ENCODE measurements at regions not wholly inside any gene's neighbourhood (a gene's known extent, or its start where the extent isn't known, plus 50 kb on each side); places are given as distances from the start of the nearest gene placed in this dataset.

GRCh38 chr6:129774697-129775447 lies 64.9 kb upstream of the ARHGAP18 start (continued):
- TF ChIP-seq, protein P1, sequence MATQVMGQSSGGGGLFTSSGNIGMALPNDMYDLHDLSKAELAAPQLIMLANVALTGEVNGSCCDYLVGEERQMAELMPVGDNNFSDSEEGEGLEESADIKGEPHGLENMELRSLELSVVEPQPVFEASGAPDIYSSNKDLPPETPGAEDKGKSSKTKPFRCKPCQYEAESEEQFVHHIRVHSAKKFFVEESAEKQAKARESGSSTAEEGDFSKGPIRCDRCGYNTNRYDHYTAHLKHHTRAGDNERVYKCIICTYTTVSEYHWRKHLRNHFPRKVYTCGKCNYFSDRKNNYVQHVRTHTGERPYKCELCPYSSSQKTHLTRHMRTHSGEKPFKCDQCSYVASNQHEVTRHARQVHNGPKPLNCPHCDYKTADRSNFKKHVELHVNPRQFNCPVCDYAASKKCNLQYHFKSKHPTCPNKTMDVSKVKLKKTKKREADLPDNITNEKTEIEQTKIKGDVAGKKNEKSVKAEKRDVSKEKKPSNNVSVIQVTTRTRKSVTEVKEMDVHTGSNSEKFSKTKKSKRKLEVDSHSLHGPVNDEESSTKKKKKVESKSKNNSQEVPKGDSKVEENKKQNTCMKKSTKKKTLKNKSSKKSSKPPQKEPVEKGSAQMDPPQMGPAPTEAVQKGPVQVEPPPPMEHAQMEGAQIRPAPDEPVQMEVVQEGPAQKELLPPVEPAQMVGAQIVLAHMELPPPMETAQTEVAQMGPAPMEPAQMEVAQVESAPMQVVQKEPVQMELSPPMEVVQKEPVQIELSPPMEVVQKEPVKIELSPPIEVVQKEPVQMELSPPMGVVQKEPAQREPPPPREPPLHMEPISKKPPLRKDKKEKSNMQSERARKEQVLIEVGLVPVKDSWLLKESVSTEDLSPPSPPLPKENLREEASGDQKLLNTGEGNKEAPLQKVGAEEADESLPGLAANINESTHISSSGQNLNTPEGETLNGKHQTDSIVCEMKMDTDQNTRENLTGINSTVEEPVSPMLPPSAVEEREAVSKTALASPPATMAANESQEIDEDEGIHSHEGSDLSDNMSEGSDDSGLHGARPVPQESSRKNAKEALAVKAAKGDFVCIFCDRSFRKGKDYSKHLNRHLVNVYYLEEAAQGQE (IDR thresholded peaks at IDR 0.05; ENCODE audit: low read depth): no peak

GRCh38 chr6:129773304-129773703 lies 63.3 kb upstream of the ARHGAP18 start:
- no TSS peak for BruUV-seq (replicated peaks)
- no peak overlapping the region for H3K4me3 ChIP-seq (replicated peaks in 1 of 2; ENCODE audit: low read depth in 1 of 2, low read length in 2 of 2)
- no peak for ATAC-seq
- H3K4me2 ChIP-seq (ENCODE audit: low read length): no peak overlapping the region
- no peaks in the 10 kb centered on the region for H3K9me2 ChIP-seq (ENCODE audit: insufficient read depth)
- intact Hi-C loops (cut with micrococcal nuclease): no loop called here
- H3K27me3 ChIP-seq (ENCODE audit: insufficient read depth, low read length): no peaks in the 10 kb centered on the region
- DNase-seq (ENCODE audit: low read depth, low spot score): no peak
- no peaks in the 10 kb centered on the region for H4K20me1 ChIP-seq (ENCODE audit: insufficient read depth)
- TF ChIP-seq ATF3 (IDR thresholded peaks at IDR 0.05): no peak
- no peak for TF ChIP-seq SIN3A (IDR thresholded peaks at IDR 0.05; ENCODE audit: low read depth)
- no peak for TF ChIP-seq ZNF274 (IDR thresholded peaks at IDR 0.05; ENCODE audit: low read depth, low read length)
- TF ChIP-seq CEBPB (IDR thresholded peaks at IDR 0.05; ENCODE audit: low read depth): no peak
- no peak for TF ChIP-seq JUND (IDR thresholded peaks at IDR 0.05)
- no peak for TF ChIP-seq FOSL1 (IDR thresholded peaks at IDR 0.05; ENCODE audit: low read depth)
- TF ChIP-seq ELF1 (IDR thresholded peaks at IDR 0.05; ENCODE audit: borderline replicate concordance, low read depth): no peak
- no peak for TF ChIP-seq EZH2 (IDR thresholded peaks at IDR 0.05)
- TF ChIP-seq SRF (IDR thresholded peaks at IDR 0.05; ENCODE audit: low read depth): no peak
- no peak for TF ChIP-seq ZBTB33 (IDR thresholded peaks at IDR 0.05; ENCODE audit: extremely low read depth, insufficient replicate concordance, low read length)
- TF ChIP-seq EGR1 (IDR thresholded peaks at IDR 0.05; ENCODE audit: low read depth): no peak
- TF ChIP-seq YY1 (IDR thresholded peaks at IDR 0.05; ENCODE audit: extremely low read depth, insufficient replicate concordance, low read depth, low read length): no peak
- no peaks in the 10 kb centered on the region; a peak in 1 of 4 replicates for H3K9me3 ChIP-seq (ENCODE audit: control insufficient read depth in 1 of 2, insufficient read depth in 1 of 2, low read depth in 1 of 2, low read length in 2 of 2)
- no peak overlapping the region for H2AFZ ChIP-seq (ENCODE audit: low read depth, low read length, poor library complexity, severe bottlenecking)
- H3K36me3 ChIP-seq (ENCODE audit: control insufficient read depth in 1 of 2, insufficient read depth in 2 of 2, low read length in 2 of 2): no peaks in the 10 kb centered on the region
- peaks cover 8 to 13% of the 10 kb centered on the region in 2 experiments; a peak in 3 of 4 replicates for H3K4me1 ChIP-seq (ENCODE audit: control insufficient read depth in 1 of 2, insufficient read depth in 2 of 2, low read length in 2 of 2)
- H3K27ac ChIP-seq (ENCODE audit: low read depth, low read length): no peak overlapping the region
- ChIA-PET POLR2A (no interaction called here), CTCF (no interaction called here), RAD21 (ENCODE audit: low non-redundant PET in 1 of 2, low total read pairs in 2 of 2, uncharacterized antibody in 2 of 2, unreplicated experiment in 2 of 2) (no interaction called here)
- H3K79me2 ChIP-seq (ENCODE audit: insufficient read depth, low read length): no peaks in the 10 kb centered on the region
- H3K9ac ChIP-seq (ENCODE audit: low read length): no peak overlapping the region

Data from HCT116 (cell line).